GM08714 (cell line): ENCODE measurements at regions not wholly inside any gene's neighbourhood (a gene's known extent, or its start where the extent isn't known, plus 50 kb on each side); places are given as distances from the start of the nearest gene placed in this dataset.
"Not testable (repeated sequence)": the region's sequence is repeated elsewhere in the genome, so short reads cannot be mapped to it uniquely, and the experiment has no call there.

Experiments
- H3K4me3 ChIP-seq: fragments of 200-500 bp; sonication (Bioruptor generic); 2 replicates; pipeline ENCODE4 v1.5.1; 2014; ENCODE audit warnings: mild to moderate bottlenecking, low read length, inconsistent platforms

- H3K4me3 ChIP-seq = not testable (repeated sequence)
Observed at GRCh38 chr12:10453-10852, 56.1 kb upstream of the IQSEC3 start.

GRCh38 chr12:10879-11812, 55.4 kb upstream of the IQSEC3 start:
- not testable (repeated sequence) for H3K4me3 ChIP-seq

- H3K4me3 ChIP-seq = not testable (repeated sequence)
Observed at GRCh38 chr12:12306-12705, 54.3 kb upstream of the IQSEC3 start.

- H3K4me3 ChIP-seq = not testable (repeated sequence)
Observed at GRCh38 chr12:12725-13640, 53.6 kb upstream of the IQSEC3 start.

- not testable (repeated sequence) for H3K4me3 ChIP-seq
Observed at GRCh38 chr12:13841-14240, 52.7 kb upstream of the IQSEC3 start.

- not testable (repeated sequence) for H3K4me3 ChIP-seq
Observed at GRCh38 chr12:14696-15095, 51.9 kb upstream of the IQSEC3 start.

GRCh38 chr12:15381-15780, 51.2 kb upstream of the IQSEC3 start:
- peak overlapping the region; percentile 52; the same call in 1 of the 2 replicates for H3K4me3 ChIP-seq

GRCh38 chr12:16019-16418, 50.5 kb upstream of the IQSEC3 start:
- not testable (repeated sequence) for H3K4me3 ChIP-seq

- H3K4me3 ChIP-seq = not testable (repeated sequence)
Observed at GRCh38 chr12:16541-16940, 50.0 kb upstream of the IQSEC3 start.
